ENCODE measurements at regions not wholly inside any gene's neighbourhood (a gene's known extent, or its start where the extent isn't known, plus 50 kb on each side); places are given as distances from the start of the nearest gene placed in this dataset.

DNA sequence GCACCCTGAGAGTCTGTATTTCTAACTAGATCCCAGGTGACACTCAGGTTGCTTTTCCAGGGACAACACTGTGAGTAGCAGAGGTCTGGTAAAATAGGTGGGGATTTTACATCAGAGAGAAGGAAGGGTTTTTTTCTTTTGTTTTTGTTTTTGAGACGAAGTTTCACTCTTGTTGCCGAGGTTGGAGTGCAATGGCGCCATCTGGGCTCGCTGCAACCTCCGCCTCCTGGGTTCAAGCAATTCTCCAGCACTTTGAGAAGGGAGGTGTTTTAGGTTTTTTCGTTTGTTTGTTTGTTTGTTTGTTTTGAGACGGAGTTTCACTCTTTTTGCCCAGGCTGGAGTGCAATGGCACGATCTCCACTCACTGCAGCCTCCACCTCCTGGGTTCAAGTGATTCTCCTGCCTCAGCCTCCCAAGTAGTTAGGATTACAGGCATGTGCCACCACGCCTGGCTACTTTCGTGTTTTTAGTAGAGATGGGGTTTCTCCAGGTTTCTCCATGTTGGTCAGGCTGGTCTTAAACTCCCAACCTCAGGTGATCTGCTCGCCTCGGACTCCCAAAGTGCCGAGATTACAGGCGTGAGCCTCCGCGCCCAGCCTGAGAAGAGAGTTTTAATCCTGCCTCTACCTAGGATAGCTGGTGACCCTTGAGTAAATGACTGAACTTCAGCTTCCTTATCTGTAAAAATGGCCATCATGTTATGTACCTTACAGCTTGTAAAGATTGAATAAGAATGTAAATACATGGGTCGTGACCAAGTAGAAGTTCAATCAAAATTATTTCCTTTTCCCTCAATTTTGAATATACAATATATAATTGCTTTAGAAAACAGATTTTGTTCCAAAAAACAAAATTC, 95.9 kb upstream of the FNDC3B start:
- Mint-ChIP-seq H3K36me3 (ENCODE audit: low read depth) (no peaks in the 10 kb centered on the region), H3K27me3 (ENCODE audit: low read depth) (peaks cover 17% of the 10 kb centered on the region), H3K4me1 (ENCODE audit: low read depth) (no peaks in the 10 kb centered on the region), H3K27ac (no peak overlapping the region), H3K4me3 (no peak overlapping the region), H3K9me3 (ENCODE audit: insufficient read depth) (no peaks in the 10 kb centered on the region)
- ChIA-PET CTCF (no interaction called here), POLR2A (no interaction called here)
- DNase-seq: no peak
- no peak for ATAC-seq

GRCh38 chr3:171944118-171945016, 95.0 kb upstream of the FNDC3B start:
- ChIA-PET POLR2A (no interaction called here), CTCF (no interaction called here)
- ATAC-seq (no peak), DNase-seq (no peak)
- Mint-ChIP-seq H3K9me3 (ENCODE audit: insufficient read depth) (no peaks in the 10 kb centered on the region), H3K36me3 (ENCODE audit: low read depth) (no peaks in the 10 kb centered on the region), H3K4me1 (ENCODE audit: low read depth) (no peaks in the 10 kb centered on the region), H3K4me3 (no peak overlapping the region), H3K27me3 (ENCODE audit: low read depth) (peaks cover 18% of the 10 kb centered on the region), H3K27ac (no peak overlapping the region)

- no peak overlapping the region for H3K4me3 Mint-ChIP-seq
- H3K27ac Mint-ChIP-seq: no peak overlapping the region
- peaks cover 20% of the 10 kb centered on the region for H3K27me3 Mint-ChIP-seq (ENCODE audit: low read depth)
- POLR2A ChIA-PET: no interaction called here
- no peaks in the 10 kb centered on the region for H3K36me3 Mint-ChIP-seq (ENCODE audit: low read depth)
- no peak for DNase-seq
- H3K9me3 Mint-ChIP-seq (ENCODE audit: insufficient read depth): no peaks in the 10 kb centered on the region
- ATAC-seq: no peak
- H3K4me1 Mint-ChIP-seq (ENCODE audit: low read depth): no peaks in the 10 kb centered on the region
- CTCF ChIA-PET: no interaction called here
These were observed 90.7 kb upstream of the FNDC3B start for GRCh38 chr3:171948674-171949073.

DNA sequence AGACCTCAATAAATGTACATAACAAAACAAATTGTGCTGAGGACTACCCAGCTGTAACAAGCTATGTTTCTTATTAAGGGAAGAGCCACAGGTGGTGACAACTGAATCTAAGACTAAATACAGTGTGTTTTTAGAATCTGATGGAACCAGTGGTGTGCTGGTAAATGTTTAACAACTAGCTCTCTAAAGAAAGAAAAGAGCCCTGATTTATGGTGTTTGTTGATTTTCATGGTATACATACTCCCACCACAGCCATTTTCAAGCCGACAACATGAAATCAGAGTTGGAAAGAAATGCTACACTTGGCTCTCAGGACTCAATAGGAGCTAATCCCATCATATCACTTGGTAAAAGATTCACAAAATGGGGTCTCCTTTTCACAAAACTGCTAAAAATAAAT, 89.8 kb upstream of the FNDC3B start:
- DNase-seq: no peak
- H3K36me3 Mint-ChIP-seq (ENCODE audit: low read depth): no peaks in the 10 kb centered on the region
- ATAC-seq: no peak
- ChIA-PET POLR2A (no interaction called here), CTCF (no interaction called here)
- H3K27ac Mint-ChIP-seq: no peak overlapping the region
- H3K27me3 Mint-ChIP-seq (ENCODE audit: low read depth): peaks cover 23% of the 10 kb centered on the region
- no peaks in the 10 kb centered on the region for H3K9me3 Mint-ChIP-seq (ENCODE audit: insufficient read depth)
- no peak overlapping the region for H3K4me3 Mint-ChIP-seq
- no peaks in the 10 kb centered on the region for H3K4me1 Mint-ChIP-seq (ENCODE audit: low read depth)

GRCh38 chr3:171950373-171950772, 89.0 kb upstream of the FNDC3B start:
- POLR2A ChIA-PET: no interaction called here
- ATAC-seq: no peak
- DNase-seq: no peak

GRCh38 chr3:171951597-171951996, 87.8 kb upstream of the FNDC3B start:
- H3K9me3 Mint-ChIP-seq (ENCODE audit: insufficient read depth): no peaks in the 10 kb centered on the region
- H3K27ac Mint-ChIP-seq: no peak overlapping the region
- CTCF ChIA-PET: no interaction called here
- no peak for DNase-seq
- POLR2A ChIA-PET: no interaction called here
- no peaks in the 10 kb centered on the region for H3K4me1 Mint-ChIP-seq (ENCODE audit: low read depth)
- no peak for ATAC-seq
- no peaks in the 10 kb centered on the region for H3K36me3 Mint-ChIP-seq (ENCODE audit: low read depth)
- H3K4me3 Mint-ChIP-seq: no peak overlapping the region
- peaks cover 22% of the 10 kb centered on the region for H3K27me3 Mint-ChIP-seq (ENCODE audit: low read depth)

More at GRCh38 chr3:171950373-171950772, 89.0 kb upstream of the FNDC3B start:
- Mint-ChIP-seq H3K4me1 (ENCODE audit: low read depth) (no peaks in the 10 kb centered on the region), H3K9me3 (ENCODE audit: insufficient read depth) (no peaks in the 10 kb centered on the region), H3K27me3 (ENCODE audit: low read depth) (peaks cover 21% of the 10 kb centered on the region), H3K27ac (no peak overlapping the region), H3K36me3 (ENCODE audit: low read depth) (no peaks in the 10 kb centered on the region), H3K4me3 (no peak overlapping the region)
- CTCF ChIA-PET: no interaction called here

DNA sequence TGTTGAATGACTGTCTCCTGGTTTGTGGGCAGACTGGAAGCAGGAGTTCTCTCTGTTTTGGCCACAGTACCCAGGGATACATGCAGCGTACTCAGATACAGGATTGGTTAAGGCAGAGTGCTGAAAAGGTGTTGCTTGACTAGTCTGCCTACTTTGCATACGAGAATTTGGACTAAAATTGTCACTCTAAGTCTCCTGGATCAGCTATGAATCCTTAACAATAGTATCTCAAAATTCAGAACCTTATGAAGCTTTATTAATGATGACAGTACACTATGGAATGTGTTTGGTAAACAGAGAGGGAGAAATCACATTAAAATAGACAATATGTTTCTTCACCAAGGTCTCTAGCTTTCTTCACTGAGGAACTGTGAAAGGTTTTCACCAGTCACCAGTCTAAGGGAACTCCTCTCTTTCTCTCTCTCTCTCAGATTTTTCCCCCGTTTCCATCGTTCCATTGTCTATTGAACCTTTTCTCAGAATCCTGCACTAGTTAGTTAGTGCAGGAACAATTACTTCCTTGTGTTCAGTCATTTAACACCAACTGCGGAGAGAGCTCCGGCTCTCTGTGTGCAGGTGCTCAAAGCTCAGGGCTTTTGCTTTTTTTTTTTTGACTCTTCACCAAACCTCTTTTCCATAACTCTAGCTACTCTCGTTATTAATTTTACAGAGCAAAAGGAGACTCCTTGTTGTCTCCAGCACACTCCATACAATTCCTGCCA, 85.9 kb upstream of the FNDC3B start:
- Mint-ChIP-seq H3K27ac (no peak overlapping the region), H3K27me3 (ENCODE audit: low read depth) (peaks cover 16% of the 10 kb centered on the region), H3K4me3 (no peak overlapping the region), H3K9me3 (ENCODE audit: insufficient read depth) (no peaks in the 10 kb centered on the region), H3K36me3 (ENCODE audit: low read depth) (no peaks in the 10 kb centered on the region), H3K4me1 (ENCODE audit: low read depth) (no peaks in the 10 kb centered on the region)
- ChIA-PET POLR2A (no interaction called here), CTCF (interaction anchor here (0.9 to 1.0 kb wide), 2 partner anchors 43 to 376 kb away, joined by 3 read pairs; no protein-coding TSS in a partner anchor)
- no peak for DNase-seq
- no peak for ATAC-seq

GRCh38 chr3:171954690-171955383, 84.5 kb upstream of the FNDC3B start:
- CTCF ChIA-PET: no interaction called here
- ATAC-seq: no peak
- Mint-ChIP-seq H3K27ac (no peak overlapping the region), H3K9me3 (ENCODE audit: insufficient read depth) (no peaks in the 10 kb centered on the region), H3K36me3 (ENCODE audit: low read depth) (no peaks in the 10 kb centered on the region), H3K4me3 (no peak overlapping the region), H3K4me1 (ENCODE audit: low read depth) (no peaks in the 10 kb centered on the region), H3K27me3 (ENCODE audit: low read depth) (peaks cover 13% of the 10 kb centered on the region)
- no peak for DNase-seq
- POLR2A ChIA-PET: no interaction called here

GRCh38 chr3:171955598-171955997, 83.8 kb upstream of the FNDC3B start:
- ATAC-seq: no peak
- Mint-ChIP-seq H3K4me1 (ENCODE audit: low read depth) (peaks cover 5% of the 10 kb centered on the region), H3K36me3 (ENCODE audit: low read depth) (no peaks in the 10 kb centered on the region), H3K4me3 (no peak overlapping the region), H3K27ac (no peak overlapping the region), H3K27me3 (ENCODE audit: low read depth) (peaks cover 13% of the 10 kb centered on the region), H3K9me3 (ENCODE audit: insufficient read depth) (no peaks in the 10 kb centered on the region)
- DNase-seq: no peak
- POLR2A ChIA-PET: no interaction called here
- CTCF ChIA-PET: no interaction called here

- DNase-seq: no peak
- H3K27ac Mint-ChIP-seq: no peak overlapping the region
- no peaks in the 10 kb centered on the region for H3K36me3 Mint-ChIP-seq (ENCODE audit: low read depth)
- no peaks in the 10 kb centered on the region for H3K9me3 Mint-ChIP-seq (ENCODE audit: insufficient read depth)
- peaks cover 11% of the 10 kb centered on the region for H3K4me1 Mint-ChIP-seq (ENCODE audit: low read depth)
- H3K27me3 Mint-ChIP-seq (ENCODE audit: low read depth): peaks cover 13% of the 10 kb centered on the region
- ChIA-PET POLR2A (no interaction called here), CTCF (no interaction called here)
- H3K4me3 Mint-ChIP-seq: no peak overlapping the region
- ATAC-seq: no peak
These were observed 83.1 kb upstream of the FNDC3B start for GRCh38 chr3:171956181-171956683.

DNA sequence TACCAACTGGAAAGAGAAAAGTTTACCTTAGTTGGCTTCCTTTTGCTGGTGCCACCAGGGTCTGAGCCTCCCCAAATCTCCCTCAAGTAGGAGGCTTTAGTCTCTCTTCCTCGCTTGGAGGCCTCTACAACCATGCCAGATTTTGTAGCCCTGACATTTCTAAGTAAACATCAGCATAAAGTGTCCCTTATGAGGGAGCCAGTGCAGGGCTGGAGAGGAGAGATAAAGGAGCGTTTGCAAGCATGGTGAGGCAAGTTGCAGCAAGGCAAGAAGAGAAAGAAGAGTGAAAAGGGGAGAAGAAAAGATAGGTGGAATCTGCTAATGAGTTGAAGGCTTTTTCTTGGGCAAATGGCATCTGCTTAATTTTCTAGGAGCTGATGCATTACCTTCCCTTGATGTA, 82.7 kb upstream of the FNDC3B start:
- Mint-ChIP-seq H3K9me3 (ENCODE audit: insufficient read depth) (no peaks in the 10 kb centered on the region), H3K27ac (no peak overlapping the region), H3K4me1 (ENCODE audit: low read depth) (peaks cover 13% of the 10 kb centered on the region), H3K36me3 (ENCODE audit: low read depth) (no peaks in the 10 kb centered on the region), H3K27me3 (ENCODE audit: low read depth) (peaks cover 13% of the 10 kb centered on the region), H3K4me3 (no peak overlapping the region)
- ChIA-PET POLR2A (no interaction called here), CTCF (no interaction called here)
- no peak for DNase-seq
- no peak for ATAC-seq

Measured in activated CD8-positive, alpha-beta T cell treated with anti-CD3 and anti-CD28 coated beads, Interleukin-2, amount 10 ng/mL, durations not matched to agents 7 days and 5 days (primary cell).